ENCODE measurements at regions not wholly inside any gene's neighbourhood (a gene's known extent, or its start where the extent isn't known, plus 50 kb on each side); places are given as distances from the start of the nearest gene placed in this dataset.
"Not testable (repeated sequence)": the region's sequence is repeated elsewhere in the genome, so short reads cannot be mapped to it uniquely, and the experiment has no call there.

GRCh38 chr13:44303681-44304432, 69.8 kb upstream of the SERP2 start:
- DNase-seq (ENCODE audit: low read depth in 2 of 2): no peak

- no peak for DNase-seq (ENCODE audit: low read depth in 2 of 2)
Measured at GRCh38 chr13:44304433-44304725, 69.2 kb upstream of the SERP2 start.

GRCh38 chr13:44305286-44305685, 68.3 kb upstream of the SERP2 start:
- DNase-seq (ENCODE audit: low read depth in 2 of 2): no peak

- no peak for DNase-seq (ENCODE audit: low read depth in 2 of 2)
Measured at GRCh38 chr13:44305917-44306370, 67.7 kb upstream of the SERP2 start.

- DNase-seq (ENCODE audit: low read depth in 2 of 2): no peak
Measured at GRCh38 chr13:44306371-44307192, 67.0 kb upstream of the SERP2 start.

- DNase-seq (ENCODE audit: low read depth in 2 of 2): no peak
Measured at GRCh38 chr13:44307255-44307654, 66.4 kb upstream of the SERP2 start.

- no peak for DNase-seq (ENCODE audit: low read depth in 2 of 2)
Measured at GRCh38 chr13:44307844-44308243, 65.8 kb upstream of the SERP2 start.

GRCh38 chr13:44308352-44308751, 65.3 kb upstream of the SERP2 start:
- DNase-seq (ENCODE audit: low read depth in 2 of 2): no peak

- DNase-seq (ENCODE audit: low read depth in 2 of 2): no peak
Measured at GRCh38 chr13:44309794-44310757, 63.5 kb upstream of the SERP2 start.

- no peak for DNase-seq (ENCODE audit: low read depth in 2 of 2)
Measured at GRCh38 chr13:44311011-44311780, 62.4 kb upstream of the SERP2 start.

- DNase-seq (ENCODE audit: low read depth in 2 of 2): no peak
Measured at GRCh38 chr13:44312131-44312530, 61.5 kb upstream of the SERP2 start.

GRCh38 chr13:44312834-44313551, 60.6 kb upstream of the SERP2 start:
- no peak for DNase-seq (ENCODE audit: low read depth in 2 of 2)

- no peak for DNase-seq (ENCODE audit: low read depth in 2 of 2)
Measured at GRCh38 chr13:44313674-44314073, 60.0 kb upstream of the SERP2 start.

GRCh38 chr13:44314160-44314559, 59.5 kb upstream of the SERP2 start:
- not testable (repeated sequence) for DNase-seq (ENCODE audit: low read depth in 2 of 2)

GRCh38 chr13:44317752-44318151, 55.9 kb upstream of the SERP2 start:
- no peak for DNase-seq (ENCODE audit: low read depth in 2 of 2)

GRCh38 chr13:44318161-44318560, 55.5 kb upstream of the SERP2 start:
- no peak for DNase-seq (ENCODE audit: low read depth in 2 of 2)

- DNase-seq (ENCODE audit: low read depth in 2 of 2): no peak
Measured at GRCh38 chr13:44320611-44321010, 53.0 kb upstream of the SERP2 start.

- no peak for DNase-seq (ENCODE audit: low read depth in 2 of 2)
Measured at GRCh38 chr13:44321961-44322360, 51.7 kb upstream of the SERP2 start.

- no peak for DNase-seq (ENCODE audit: low read depth in 2 of 2)
Measured at GRCh38 chr13:44322928-44323327, 50.7 kb upstream of the SERP2 start.

GRCh38 chr13:44323754-44324153, 49.9 kb upstream of the SERP2 start:
- no peak for DNase-seq (ENCODE audit: low read depth in 2 of 2)

All from activated CD4-positive, alpha-beta T cell treated with anti-CD3 and anti-CD28 coated beads for 24 hours (primary cell).